LNCaP clone FGC (cell line): ENCODE measurements at regions not wholly inside any gene's neighbourhood (a gene's known extent, or its start where the extent isn't known, plus 50 kb on each side); places are given as distances from the start of the nearest gene placed in this dataset.

Experiments
- DNase-seq: peaks from one replicate; pipeline ENCODE4 v3.0.0-alpha.2; 2011; ENCODE audit warnings: low read depth
- H3K4me3 ChIP-seq: 2 replicates; pipeline ENCODE4 v1.5.1; 2011; ENCODE audit warnings: mild to moderate bottlenecking, low read depth, low read length, control low read depth
- CTCF ChIP-seq: IDR thresholded peaks from 2 replicates; pipeline ENCODE4 v1.5.1; 2012; ENCODE audit warnings: mild to moderate bottlenecking; ENCODE audit not compliant: control insufficient read depth, insufficient read depth; ENCODE audit errors: extremely low read depth

GRCh38 chr4:129950217-129950616 lies 854.3 kb downstream of the C4orf33 start:
- H3K4me3 ChIP-seq = no peak overlapping the region
- TF ChIP-seq CTCF = no peak
- DNase-seq = no peak

GRCh38 chr4:129966175-129966574 lies 870.2 kb downstream of the C4orf33 start:
- TF ChIP-seq CTCF = no peak
- no peak overlapping the region for H3K4me3 ChIP-seq
- DNase-seq = no peak

GRCh38 chr4:129968366-129968765 lies 872.4 kb downstream of the C4orf33 start:
- TF ChIP-seq CTCF = no peak
- no peak for DNase-seq
- no peak overlapping the region for H3K4me3 ChIP-seq

- no peak for TF ChIP-seq CTCF
- no peak for DNase-seq
- H3K4me3 ChIP-seq = no peak overlapping the region
Measured at GRCh38 chr4:129968778-129969177, 872.8 kb downstream of the C4orf33 start.

GRCh38 chr4:129970801-129971200 lies 874.8 kb downstream of the C4orf33 start:
- TF ChIP-seq CTCF = no peak
- no peak for DNase-seq
- no peak overlapping the region for H3K4me3 ChIP-seq

- H3K4me3 ChIP-seq = no peak overlapping the region
- no peak for TF ChIP-seq CTCF
- no peak for DNase-seq
Measured at GRCh38 chr4:129971419-129971818, 875.5 kb downstream of the C4orf33 start.

GRCh38 chr4:129972257-129972656 lies 876.3 kb downstream of the C4orf33 start:
- TF ChIP-seq CTCF = 0 out of 2 replicates have a peak, but pooled peaks have one; percentile 14
- no peak for DNase-seq
- H3K4me3 ChIP-seq = no peak overlapping the region
